GF-D8 (cell line): ENCODE measurements at regions not wholly inside any gene's neighbourhood (a gene's known extent, or its start where the extent isn't known, plus 50 kb on each side); places are given as distances from the start of the nearest gene placed in this dataset.
A peak's percentile ranks its signal among the peaks of the same experiment; 100 is the strongest.
"Not testable (repeated sequence)": the region's sequence is repeated elsewhere in the genome, so short reads cannot be mapped to it uniquely, and the experiment has no call there.

Experiments
- DNase-seq: peaks from one replicate; lab custom pipeline; 2025; lab: John Stamatoyannopoulos, UW

GRCh38 chr5:17400724-17401469 is 97.1 kb upstream of the TAF11L2 start:
- DNase-seq, result peak; percentile 61

- DNase-seq, result no peak
Observed at GRCh38 chr5:17401470-17402288, 96.4 kb upstream of the TAF11L2 start.

- DNase-seq, result no peak
Observed at GRCh38 chr5:17402289-17403121, 95.5 kb upstream of the TAF11L2 start.

GRCh38 chr5:17403695-17404490 is 94.1 kb upstream of the TAF11L2 start:
- no peak for DNase-seq

- no peak for DNase-seq
Observed at GRCh38 chr5:17405976-17406375, 92.1 kb upstream of the TAF11L2 start.

- no peak for DNase-seq
Observed at GRCh38 chr5:17406423-17406838, 91.6 kb upstream of the TAF11L2 start.

- DNase-seq, result no peak
Observed at GRCh38 chr5:17411436-17412402, 86.3 kb upstream of the TAF11L2 start.

GRCh38 chr5:17412760-17413671 is 85.0 kb upstream of the TAF11L2 start:
- peak; percentile 41 for DNase-seq

GRCh38 chr5:17413691-17414090 is 84.3 kb upstream of the TAF11L2 start:
- no peak for DNase-seq

- no peak for DNase-seq
Observed at GRCh38 chr5:17415321-17415758, 82.7 kb upstream of the TAF11L2 start.

GRCh38 chr5:17416374-17416773 is 81.7 kb upstream of the TAF11L2 start:
- DNase-seq, result not testable (repeated sequence)

- DNase-seq, result no peak
Observed at GRCh38 chr5:17424674-17425073, 73.4 kb upstream of the TAF11L2 start.

- no peak for DNase-seq
Observed at GRCh38 chr5:17425385-17426070, 72.5 kb upstream of the TAF11L2 start.

GRCh38 chr5:17426104-17426749 is 71.8 kb upstream of the TAF11L2 start:
- no peak for DNase-seq

GRCh38 chr5:17428176-17428800 is 69.7 kb upstream of the TAF11L2 start:
- peak; percentile 28 for DNase-seq

- no peak for DNase-seq
Observed at GRCh38 chr5:17429353-17429752, 68.7 kb upstream of the TAF11L2 start.

- no peak for DNase-seq
Observed at GRCh38 chr5:17430241-17430640, 67.8 kb upstream of the TAF11L2 start.
